HS-5 (cell line): ENCODE measurements at regions not wholly inside any gene's neighbourhood (a gene's known extent, or its start where the extent isn't known, plus 50 kb on each side); places are given as distances from the start of the nearest gene placed in this dataset.
A peak's percentile ranks its signal among the peaks of the same experiment; 100 is the strongest.
"Not testable (repeated sequence)": the region's sequence is repeated elsewhere in the genome, so short reads cannot be mapped to it uniquely, and the experiment has no call there.

ENCODE experiments used
- DNase-seq: peaks from one replicate; pipeline ENCODE4 v3.0.0-alpha.2; 2012; ENCODE audit warnings: low read depth

GRCh38 chr5:110309222-110309621 lies 417.2 kb downstream of the TMEM232 start:
- no peak for DNase-seq

GRCh38 chr5:110316566-110316965 lies 409.9 kb downstream of the TMEM232 start:
- not testable (repeated sequence) for DNase-seq

DNA sequence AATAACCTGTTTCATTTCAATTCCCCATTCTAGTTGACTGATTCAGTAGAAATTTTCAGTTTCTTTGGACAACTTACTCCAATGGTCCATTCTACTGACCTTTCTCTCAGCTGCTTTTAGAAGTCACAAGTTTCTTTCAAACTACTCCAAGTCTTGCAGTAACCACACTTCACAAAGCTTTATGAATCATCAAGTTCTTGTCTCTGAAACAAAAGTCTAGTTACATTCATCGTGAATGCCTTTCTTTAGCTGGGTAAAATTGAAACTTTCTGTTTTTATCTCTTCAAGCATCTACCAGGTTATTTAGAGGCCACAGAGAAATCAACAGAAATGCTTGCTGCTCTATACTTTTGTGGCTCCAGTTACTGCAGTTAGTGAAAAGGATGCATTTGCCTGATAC lies 405.4 kb downstream of the TMEM232 start:
- no peak for DNase-seq

DNA sequence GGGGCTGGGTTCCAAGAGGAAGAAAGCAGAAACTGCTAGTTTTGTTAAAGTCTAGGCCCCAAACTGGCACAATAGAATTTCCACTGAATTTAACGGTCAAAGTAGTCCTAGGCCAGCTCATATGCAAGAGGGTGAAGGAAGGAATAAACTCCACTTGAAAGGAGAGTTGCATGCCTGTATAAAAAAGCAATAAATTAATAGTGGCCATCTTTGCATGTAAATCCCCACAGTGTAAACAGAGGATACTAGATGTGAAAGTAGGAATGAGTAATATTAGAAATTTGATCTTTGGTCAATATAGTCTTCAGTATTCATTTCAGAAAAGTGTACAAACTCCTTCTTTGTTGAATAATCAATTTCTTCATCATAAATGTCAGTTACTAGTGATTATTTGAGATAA lies 403.1 kb downstream of the TMEM232 start:
- DNase-seq: no peak

GRCh38 chr5:110323832-110324231 lies 402.6 kb downstream of the TMEM232 start:
- no peak for DNase-seq

- DNase-seq: no peak
These were observed 401.6 kb downstream of the TMEM232 start for GRCh38 chr5:110324876-110325275.

GRCh38 chr5:110329955-110330525 lies 396.4 kb downstream of the TMEM232 start:
- DNase-seq: no peak

DNA sequence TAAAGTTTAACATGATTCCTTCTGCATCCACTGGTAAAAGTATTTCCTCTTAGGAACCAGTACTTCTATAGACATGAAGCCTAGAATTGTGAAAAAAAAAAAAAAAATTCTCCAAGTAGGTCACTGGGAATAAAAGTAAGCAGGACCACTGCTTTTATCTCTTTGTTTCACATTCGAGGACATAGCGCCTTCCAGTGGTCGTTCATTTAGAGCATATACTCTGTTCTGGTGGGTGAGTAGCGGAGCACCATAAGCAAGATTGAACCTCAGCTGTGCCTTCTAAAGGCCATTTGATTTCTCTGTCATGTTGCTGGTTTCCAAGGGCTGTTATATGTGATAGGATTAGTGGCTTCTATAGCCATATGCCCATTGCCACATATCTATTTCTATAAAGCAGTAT lies 393.1 kb downstream of the TMEM232 start:
- no peak for DNase-seq

- peak; percentile 72 for DNase-seq
These were observed 391.0 kb downstream of the TMEM232 start for GRCh38 chr5:110335361-110336066.

- no peak for DNase-seq
These were observed 388.0 kb downstream of the TMEM232 start for GRCh38 chr5:110338341-110339083.

- no peak for DNase-seq
These were observed 387.1 kb downstream of the TMEM232 start for GRCh38 chr5:110339399-110339798.

DNA sequence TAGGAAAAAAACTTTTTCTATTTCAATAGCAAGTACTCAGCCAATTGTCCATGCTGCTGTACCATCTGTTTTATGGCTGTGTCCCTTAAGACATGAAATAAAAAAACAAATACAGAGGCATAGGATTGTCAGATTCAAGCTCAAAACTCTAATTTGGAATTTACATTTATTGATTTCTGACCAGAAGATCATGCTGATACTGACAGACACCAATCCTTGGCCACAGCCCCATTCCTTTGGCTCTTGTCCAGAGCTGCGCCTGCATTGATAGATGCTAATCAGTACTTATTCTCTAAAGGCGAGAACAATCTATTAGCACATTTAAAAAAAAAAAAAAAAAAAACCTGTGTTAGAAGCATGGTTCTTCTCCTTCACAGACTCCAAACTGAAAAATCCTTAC lies 384.6 kb downstream of the TMEM232 start:
- no peak for DNase-seq

DNA sequence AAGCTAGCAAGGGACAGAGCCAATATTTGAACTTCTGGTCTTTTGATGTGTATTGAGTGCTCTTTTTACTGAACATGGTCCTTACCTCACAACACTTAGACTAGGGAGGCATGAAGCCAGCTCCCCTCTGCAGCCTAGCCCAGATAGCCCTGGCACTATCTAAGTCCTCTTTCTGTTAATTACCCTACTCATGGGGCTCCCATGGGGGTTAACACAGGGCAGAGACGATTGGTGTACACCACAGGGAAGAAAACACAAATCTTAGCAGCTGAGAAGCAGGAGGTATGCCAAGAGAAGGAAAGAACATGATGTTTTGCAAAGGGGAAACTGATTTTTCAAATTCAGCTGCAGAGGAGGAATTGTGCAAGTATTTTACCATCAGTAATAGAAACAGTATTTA lies 383.8 kb downstream of the TMEM232 start:
- no peak for DNase-seq

DNA sequence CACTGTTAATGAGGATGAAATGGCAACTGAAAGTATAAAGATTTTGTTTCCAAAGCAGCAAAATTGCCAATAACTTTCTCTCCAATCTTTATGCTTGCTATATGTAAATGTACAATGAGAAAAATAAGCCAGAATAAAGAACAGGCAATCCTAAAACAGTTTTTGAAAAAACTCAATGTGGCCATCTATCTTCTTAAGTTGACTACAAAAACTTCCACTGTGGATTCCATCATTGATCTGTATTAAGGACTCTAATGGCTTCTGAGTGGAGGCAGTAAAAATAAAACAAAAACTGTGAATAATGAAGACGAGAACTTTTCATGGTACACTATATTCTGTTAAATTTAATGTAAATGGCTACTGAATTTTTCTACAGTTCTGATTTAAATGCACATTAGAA lies 382.9 kb downstream of the TMEM232 start:
- no peak for DNase-seq

DNA sequence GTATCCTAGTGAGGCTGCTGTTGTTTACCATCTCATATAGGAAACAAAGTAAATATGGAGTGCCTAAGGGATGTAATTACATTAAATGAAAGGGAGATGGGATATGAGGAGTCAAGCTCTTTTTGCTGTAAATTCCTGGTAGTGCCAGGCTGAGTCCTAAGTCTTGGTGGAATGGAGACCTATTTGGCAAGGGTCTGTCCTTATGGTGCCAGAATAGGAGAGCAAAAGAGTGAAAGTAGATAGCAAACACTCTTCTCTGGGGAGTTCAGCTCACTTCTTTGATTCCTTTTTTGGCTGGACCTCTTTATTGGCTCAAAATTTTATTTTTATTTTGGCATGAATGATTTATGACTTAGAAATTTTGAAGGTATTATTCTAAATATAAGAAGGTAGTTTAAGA lies 380.8 kb downstream of the TMEM232 start:
- DNase-seq: no peak

DNA sequence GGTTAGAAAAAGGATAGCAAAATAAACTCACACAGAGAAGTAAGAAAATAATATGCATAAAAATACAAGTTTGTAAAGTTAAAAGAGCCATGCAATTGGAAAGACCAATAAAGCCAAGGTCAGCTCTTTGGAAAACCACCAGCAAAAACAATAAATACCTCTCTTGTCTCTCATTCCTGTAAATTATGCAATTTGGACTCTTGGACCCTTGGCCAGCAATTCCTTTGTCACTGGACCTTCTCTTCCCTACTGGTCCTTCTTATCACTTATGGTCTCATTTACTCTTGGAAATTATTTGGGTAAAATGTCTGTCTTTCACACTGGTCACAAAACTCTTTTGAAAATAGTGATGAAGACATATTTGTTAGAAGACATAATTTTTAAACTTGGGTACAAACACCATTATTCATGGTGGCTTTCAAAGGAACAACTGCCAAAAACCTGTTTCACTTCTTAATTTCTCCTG lies 379.5 kb downstream of the TMEM232 start:
- DNase-seq: no peak

- DNase-seq: no peak
These were observed 378.7 kb downstream of the TMEM232 start for GRCh38 chr5:110347781-110348180.

DNA sequence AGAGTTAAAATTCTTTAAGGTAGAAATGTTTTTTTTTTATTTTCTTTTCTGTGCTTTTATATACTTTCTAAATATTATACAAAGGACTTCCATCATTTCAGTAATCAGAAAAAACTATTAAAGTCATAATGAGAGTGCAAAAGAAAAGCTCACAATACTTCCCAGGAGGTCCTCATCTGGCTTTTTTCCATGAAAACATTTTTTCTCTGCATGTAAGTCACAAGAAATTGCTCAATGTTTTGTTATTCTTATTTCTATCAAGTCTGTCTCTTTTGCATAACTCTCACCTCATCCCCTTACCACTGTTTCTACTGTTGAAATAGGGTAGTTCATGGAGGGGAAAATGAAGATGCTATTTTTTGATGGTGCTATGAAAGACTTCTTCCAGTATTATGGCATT lies 375.0 kb downstream of the TMEM232 start:
- no peak for DNase-seq

- DNase-seq: no peak
These were observed 372.2 kb downstream of the TMEM232 start for GRCh38 chr5:110354311-110354710.

GRCh38 chr5:110354915-110355644 lies 371.4 kb downstream of the TMEM232 start:
- no peak for DNase-seq

- no peak for DNase-seq
These were observed 369.8 kb downstream of the TMEM232 start for GRCh38 chr5:110356677-110357076.

GRCh38 chr5:110359221-110359620 lies 367.2 kb downstream of the TMEM232 start:
- no peak for DNase-seq

- DNase-seq: peak; percentile 49
These were observed 365.0 kb downstream of the TMEM232 start for GRCh38 chr5:110361471-110361870.
